SK-N-SH (cell line): ENCODE measurements at regions not wholly inside any gene's neighbourhood (a gene's known extent, or its start where the extent isn't known, plus 50 kb on each side); places are given as distances from the start of the nearest gene placed in this dataset.

Experiments used
- CTCF ChIA-PET: fragments of 300-600, 350-600 bp; formaldehyde crosslinking; extraction: SDS; loops from one replicate; lab custom pipeline; 2021; lab: Yijun Ruan, JAX
- POLR2A ChIA-PET: fragments of 350-600 bp; sonication (Branson Sonifier 250); formaldehyde crosslinking; extraction: SDS; loops from one replicate; lab custom pipeline; 2020; ENCODE audit warnings: antibody characterized with exemption, inconsistent platforms; lab: Yijun Ruan, JAX
- DNase-seq: peaks from one replicate; pipeline ENCODE4 v3.0.0; 2012
- H2AFZ ChIP-seq: fragments of 200-600 bp; sonication (generic); 2 replicates; pipeline ENCODE4 v1.8.1; 2016; ENCODE audit warnings: antibody characterized with exemption, mild to moderate bottlenecking, low read depth
- H3F3A ChIP-seq: fragments of 200-600 bp; sonication (generic); replicated peaks from 2 replicates; pipeline ENCODE3; 2016; ENCODE audit warnings: antibody characterized with exemption, mild to moderate bottlenecking; ENCODE audit not compliant: insufficient read depth
- H3K27ac ChIP-seq, 2 experiments: fragments of 200-500 bp in 1 of 2; fragments of 200-600 bp in 1 of 2; sonication (Bioruptor generic) in 1 of 2; sonication (generic), shearing (Covaris generic) in 1 of 2; 2 replicates each; pipeline versions ENCODE4 v1.5.1 to v1.6.1; 2014 to 2016; ENCODE audit warnings: low read depth in 2 of 2, inconsistent platforms in 1 of 2, low read length in 1 of 2, mild to moderate bottlenecking in 1 of 2, mixed read lengths in 1 of 2
- H3K27me3 ChIP-seq: fragments of 200-600 bp; sonication (generic), shearing (Covaris generic); 2 replicates; pipeline ENCODE4 v1.6.1; 2016; ENCODE audit warnings: mixed run types; ENCODE audit not compliant: insufficient read depth
- H3K36me3 ChIP-seq, 2 experiments: fragments of 200-500 bp in 1 of 2; fragments of 200-600 bp in 1 of 2; sonication (Bioruptor generic) in 1 of 2; sonication (generic) in 1 of 2; replicated peaks in 1 of 2; 2 replicates each; pipeline versions ENCODE3 to v1.5.1; 2014 to 2016; ENCODE audit warnings: low read length in 1 of 2, mild to moderate bottlenecking in 1 of 2; ENCODE audit not compliant: insufficient read depth in 2 of 2, control insufficient read depth in 1 of 2
- H3K4me1 ChIP-seq, 2 experiments: fragments of 200-500 bp in 1 of 2; fragments of 200-600 bp in 1 of 2; sonication (Bioruptor generic) in 1 of 2; sonication (generic), shearing (Covaris generic) in 1 of 2; 2 replicates each; pipeline versions ENCODE4 v1.5.1 to v1.6.1; 2014 to 2016; ENCODE audit warnings: low read depth in 1 of 2, low read length in 1 of 2, mixed run types in 1 of 2; ENCODE audit not compliant: insufficient read depth in 2 of 2, control insufficient read depth in 1 of 2
- H3K4me2 ChIP-seq: fragments of 200-600 bp; sonication (generic), shearing (Covaris generic); 2 replicates; pipeline ENCODE4 v1.6.1; 2017; ENCODE audit warnings: mixed run types
- H3K4me3 ChIP-seq, 2 experiments: fragments of 200-500 bp in 1 of 2; fragments of 200-600 bp in 1 of 2; sonication (Bioruptor generic) in 1 of 2; sonication (generic), shearing (Covaris generic) in 1 of 2; 2 replicates each; pipeline versions ENCODE4 v1.5.1 to v1.8.1; 2014 to 2016; ENCODE audit warnings: low read depth in 2 of 2, inconsistent platforms in 1 of 2, low read length in 1 of 2, mild to moderate bottlenecking in 1 of 2, mixed read lengths in 1 of 2, moderate library complexity in 1 of 2
- H3K79me2 ChIP-seq: fragments of 200-600 bp; sonication (generic); 2 replicates; pipeline ENCODE4 v1.8.1; 2017; ENCODE audit warnings: mild to moderate bottlenecking; ENCODE audit not compliant: insufficient read depth
- H3K9ac ChIP-seq: fragments of 200-600 bp; sonication (generic); 2 replicates; pipeline ENCODE4 v1.6.1; 2017; ENCODE audit warnings: mixed run types
- H3K9me2 ChIP-seq: fragments of 200-600 bp; sonication (generic); 2 replicates; pipeline ENCODE4 v1.6.1; 2017; ENCODE audit warnings: mixed run types
- H3K9me3 ChIP-seq: fragments of 200-600 bp; sonication (generic); 2 replicates; pipeline ENCODE4 v1.6.1; 2017; ENCODE audit warnings: mixed run types, mild to moderate bottlenecking, moderate library complexity
- H4K20me1 ChIP-seq: fragments of 200-600 bp; sonication (generic); 2 replicates; pipeline ENCODE4 v1.6.1; 2017; ENCODE audit warnings: mild to moderate bottlenecking, mixed run types; ENCODE audit not compliant: insufficient read depth
- CHD2 ChIP-seq: fragments of 150-350 bp; IDR thresholded peaks from 2 replicates; pipeline ENCODE4 v1.6.1; 2018; ENCODE audit warnings: low read length; ENCODE audit not compliant: partially characterized antibody
- CTCF ChIP-seq: fragments of 200-600 bp; sonication (generic); IDR thresholded peaks from 2 replicates; pipeline ENCODE4 v1.6.1; 2017; ENCODE audit warnings: antibody characterized with exemption, mild to moderate bottlenecking, moderate library complexity
- EZH2phosphoT487 ChIP-seq: fragments of 200-600 bp; sonication (generic); IDR thresholded peaks from 2 replicates; pipeline ENCODE4 v1.6.1; 2017; ENCODE audit warnings: low read depth, mixed run types, mild to moderate bottlenecking, antibody characterized with exemption, moderate library complexity, borderline replicate concordance
- FOXJ3 ChIP-seq: sonication (generic); formaldehyde crosslinking; IDR thresholded peaks from 2 replicates; pipeline ENCODE4 v1.5.1; 2020; ENCODE audit warnings: mild to moderate bottlenecking, missing genetic modification reagents
- IRF3 ChIP-seq: fragments of 150-350 bp; IDR thresholded peaks from 2 replicates; pipeline ENCODE4 v1.6.1; 2016; ENCODE audit warnings: mild to moderate bottlenecking, low read depth, low read length
- NFIC ChIP-seq: IDR thresholded peaks from 2 replicates; pipeline ENCODE4 v1.4.0; 2012; ENCODE audit warnings: borderline replicate concordance
- PBX3 ChIP-seq: IDR thresholded peaks from 2 replicates; pipeline ENCODE4; 2012
- RCOR1 ChIP-seq: fragments of 150-350 bp; IDR thresholded peaks from 2 replicates; pipeline ENCODE4 v1.6.1; 2017; ENCODE audit warnings: antibody characterized with exemption, low read length
- RFX5 ChIP-seq: IDR thresholded peaks from 2 replicates; pipeline ENCODE4 v1.6.1; 2012; ENCODE audit warnings: mild to moderate bottlenecking, improper control_type of control experiment, low read length
- SIN3A ChIP-seq: IDR thresholded peaks from 2 replicates; pipeline ENCODE4 v1.6.1; 2012; ENCODE audit warnings: low read depth, mild to moderate bottlenecking, low read length, moderate library complexity, borderline replicate concordance
- SMC3 ChIP-seq: IDR thresholded peaks from 2 replicates; pipeline ENCODE4 v1.6.1; 2012; ENCODE audit warnings: low read depth, low read length, improper control_type of control experiment
- TAF1 ChIP-seq: IDR thresholded peaks from 2 replicates; pipeline ENCODE4 v1.6.1; 2012; ENCODE audit warnings: low read depth, mild to moderate bottlenecking, low read length, moderate library complexity, borderline replicate concordance
- TEAD4 ChIP-seq: IDR thresholded peaks from 2 replicates; pipeline ENCODE4 v1.4.0; 2012; ENCODE audit warnings: mild to moderate bottlenecking, borderline replicate concordance; ENCODE audit not compliant: insufficient read depth
- WGBS: methylation state at CpG from one replicate; pipeline ENCODE4 v1.1.6; 2017; ENCODE audit warnings: low lambda C conversion rate; 5-methylcytosine and 5-hydroxymethylcytosine counted together
- TF ChIP-seq, protein P1 (sequence below): fragments of 150-350 bp; IDR thresholded peaks from 2 replicates; pipeline ENCODE4 v1.6.1; 2017; ENCODE audit warnings: antibody characterized with exemption, low read length, low read depth, borderline replicate concordance

GRCh38 chr21:23307065-23307464 is 2300.2 kb downstream of the MRPL39 start (continued):
- no peak for TF ChIP-seq PBX3
- TF ChIP-seq EZH2phosphoT487 = no peak

DNA sequence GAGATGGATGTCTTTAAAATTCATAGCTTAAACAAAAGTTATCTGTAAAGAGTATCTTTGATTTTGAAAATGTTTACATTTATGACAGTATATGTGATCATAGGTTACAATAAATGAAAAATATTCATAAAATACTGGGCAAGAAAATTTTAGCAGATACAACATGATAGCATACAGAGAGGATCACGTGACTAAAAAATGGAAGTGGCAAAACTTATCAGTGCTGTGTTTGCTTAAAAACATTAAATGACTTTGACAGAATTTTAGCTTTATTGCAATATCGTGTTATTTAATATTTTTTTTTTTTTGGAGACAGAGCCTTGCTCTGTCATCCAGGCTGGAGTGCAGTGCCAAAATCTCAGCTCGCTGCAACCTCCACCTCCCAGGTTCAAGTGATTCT is 2294.1 kb downstream of the NCAM2 start:
- no peak for DNase-seq
- TF ChIP-seq CTCF (no peak), RCOR1 (no peak), TEAD4 (no peak), FOXJ3 (CRISPR knock-in tag) (no peak), SIN3A (no peak), TAF1 (no peak), CHD2 (no peak), RFX5 (no peak), PBX3 (no peak), SMC3 (no peak), NFIC (no peak), IRF3 (no peak)
- TF ChIP-seq, protein P1, sequence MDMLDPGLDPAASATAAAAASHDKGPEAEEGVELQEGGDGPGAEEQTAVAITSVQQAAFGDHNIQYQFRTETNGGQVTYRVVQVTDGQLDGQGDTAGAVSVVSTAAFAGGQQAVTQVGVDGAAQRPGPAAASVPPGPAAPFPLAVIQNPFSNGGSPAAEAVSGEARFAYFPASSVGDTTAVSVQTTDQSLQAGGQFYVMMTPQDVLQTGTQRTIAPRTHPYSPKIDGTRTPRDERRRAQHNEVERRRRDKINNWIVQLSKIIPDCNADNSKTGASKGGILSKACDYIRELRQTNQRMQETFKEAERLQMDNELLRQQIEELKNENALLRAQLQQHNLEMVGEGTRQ = no peak
- H3K79me2 ChIP-seq = no peaks in the 10 kb centered on the region
- no peak overlapping the region for H3K9ac ChIP-seq
- no peak overlapping the region for H2AFZ ChIP-seq
- no peak overlapping the region for H3K4me3 ChIP-seq
- no peaks in the 10 kb centered on the region for H3F3A ChIP-seq
- H3K9me2 ChIP-seq = no peaks in the 10 kb centered on the region
- H3K4me2 ChIP-seq = no peak overlapping the region
- no peak overlapping the region for H3K27ac ChIP-seq
- no peaks in the 10 kb centered on the region for H3K27me3 ChIP-seq
- H3K36me3 ChIP-seq = no peaks in the 10 kb centered on the region
- no peaks in the 10 kb centered on the region for H3K4me1 ChIP-seq
- ChIA-PET POLR2A (no interaction called here), CTCF (no interaction called here)
- no peaks in the 10 kb centered on the region for H3K9me3 ChIP-seq
- H4K20me1 ChIP-seq = no peaks in the 10 kb centered on the region
- WGBS = 41% methylated on average over 3 of the region's 3 CpGs
